GM12865 (cell line): ENCODE measurements at regions not wholly inside any gene's neighbourhood (a gene's known extent, or its start where the extent isn't known, plus 50 kb on each side); places are given as distances from the start of the nearest gene placed in this dataset.

ENCODE experiments used
- DNase-seq: peaks from one replicate; pipeline ENCODE4 v3.0.0; 2010; ENCODE audit warnings: low read depth
- H3K4me3 ChIP-seq: 2 replicates; pipeline ENCODE4 v1.5.1; 2011; ENCODE audit warnings: mild to moderate bottlenecking, low read depth, low read length, control low read depth
- TF ChIP-seq, protein P1 (sequence below): IDR thresholded peaks from 2 replicates; pipeline ENCODE4 v1.5.1; 2011; ENCODE audit warnings: low read length, control low read depth, low read depth, inconsistent platforms; ENCODE audit not compliant: insufficient read depth; ENCODE audit errors: missing control alignments

DNA sequence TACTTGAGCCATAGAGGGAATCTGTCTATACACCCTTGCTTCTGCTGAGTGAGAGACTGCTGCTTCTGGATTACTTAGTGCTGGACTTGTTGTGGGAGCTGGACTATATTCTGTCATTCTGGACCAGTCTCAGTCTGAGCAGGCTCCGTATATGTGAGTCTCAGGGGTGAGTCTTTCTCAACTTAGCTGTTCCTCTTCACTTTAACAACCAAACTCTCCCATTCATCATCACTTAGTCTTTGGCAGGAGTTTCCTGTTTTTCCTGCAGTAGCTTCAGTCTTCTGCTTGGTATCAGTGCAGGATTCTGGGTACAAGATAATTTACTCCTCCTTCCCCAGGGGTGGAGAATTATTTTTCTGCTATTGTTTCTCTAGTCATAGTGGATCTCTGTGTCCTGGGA is 779.5 kb downstream of the METTL15 start:
- no peak overlapping the region for H3K4me3 ChIP-seq
- DNase-seq, result no peak
- TF ChIP-seq, protein P1, sequence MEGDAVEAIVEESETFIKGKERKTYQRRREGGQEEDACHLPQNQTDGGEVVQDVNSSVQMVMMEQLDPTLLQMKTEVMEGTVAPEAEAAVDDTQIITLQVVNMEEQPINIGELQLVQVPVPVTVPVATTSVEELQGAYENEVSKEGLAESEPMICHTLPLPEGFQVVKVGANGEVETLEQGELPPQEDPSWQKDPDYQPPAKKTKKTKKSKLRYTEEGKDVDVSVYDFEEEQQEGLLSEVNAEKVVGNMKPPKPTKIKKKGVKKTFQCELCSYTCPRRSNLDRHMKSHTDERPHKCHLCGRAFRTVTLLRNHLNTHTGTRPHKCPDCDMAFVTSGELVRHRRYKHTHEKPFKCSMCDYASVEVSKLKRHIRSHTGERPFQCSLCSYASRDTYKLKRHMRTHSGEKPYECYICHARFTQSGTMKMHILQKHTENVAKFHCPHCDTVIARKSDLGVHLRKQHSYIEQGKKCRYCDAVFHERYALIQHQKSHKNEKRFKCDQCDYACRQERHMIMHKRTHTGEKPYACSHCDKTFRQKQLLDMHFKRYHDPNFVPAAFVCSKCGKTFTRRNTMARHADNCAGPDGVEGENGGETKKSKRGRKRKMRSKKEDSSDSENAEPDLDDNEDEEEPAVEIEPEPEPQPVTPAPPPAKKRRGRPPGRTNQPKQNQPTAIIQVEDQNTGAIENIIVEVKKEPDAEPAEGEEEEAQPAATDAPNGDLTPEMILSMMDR, result no peak

DNA sequence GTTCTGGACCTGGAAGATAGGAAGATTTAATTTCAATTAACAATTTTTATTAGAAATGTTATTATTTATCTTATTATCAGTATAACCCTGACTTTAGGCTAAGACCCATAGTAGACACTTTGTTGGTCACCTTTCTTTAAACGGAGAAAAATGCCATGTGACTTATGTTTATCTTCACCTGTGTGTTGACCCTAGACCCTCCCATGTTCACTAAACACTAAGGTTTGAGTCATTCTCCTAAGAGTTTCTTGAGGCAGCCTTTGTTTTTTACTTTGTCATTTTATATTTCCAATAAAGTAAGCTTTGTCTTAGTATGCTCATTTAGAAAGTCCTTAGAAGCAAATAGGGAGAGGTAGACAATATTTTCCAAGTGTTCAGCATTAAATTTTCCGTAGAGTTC is 771.7 kb downstream of the METTL15 start:
- TF ChIP-seq, protein P1, result no peak
- no peak overlapping the region for H3K4me3 ChIP-seq
- DNase-seq, result no peak

DNA sequence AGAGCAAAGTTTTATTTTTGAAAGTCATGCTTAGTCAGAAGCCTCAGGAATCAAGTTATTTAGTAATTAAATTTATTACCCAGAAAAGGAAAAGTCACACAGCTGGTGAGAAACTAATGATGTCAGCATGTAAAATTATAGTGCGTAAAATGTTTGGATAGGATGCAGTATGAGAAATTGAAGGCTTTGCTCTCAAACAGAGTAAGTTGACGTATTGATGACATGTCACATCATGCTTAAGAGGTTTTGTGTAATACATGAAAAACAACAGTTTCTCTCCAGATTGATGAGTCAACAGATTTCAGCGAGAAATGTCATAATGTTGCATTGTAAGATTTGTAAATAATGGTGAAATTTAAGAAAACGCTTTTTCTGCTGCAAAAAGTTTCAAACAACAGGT is 769.8 kb downstream of the METTL15 start:
- TF ChIP-seq, protein P1, result no peak
- no peak for DNase-seq
- H3K4me3 ChIP-seq, result no peak overlapping the region

DNA sequence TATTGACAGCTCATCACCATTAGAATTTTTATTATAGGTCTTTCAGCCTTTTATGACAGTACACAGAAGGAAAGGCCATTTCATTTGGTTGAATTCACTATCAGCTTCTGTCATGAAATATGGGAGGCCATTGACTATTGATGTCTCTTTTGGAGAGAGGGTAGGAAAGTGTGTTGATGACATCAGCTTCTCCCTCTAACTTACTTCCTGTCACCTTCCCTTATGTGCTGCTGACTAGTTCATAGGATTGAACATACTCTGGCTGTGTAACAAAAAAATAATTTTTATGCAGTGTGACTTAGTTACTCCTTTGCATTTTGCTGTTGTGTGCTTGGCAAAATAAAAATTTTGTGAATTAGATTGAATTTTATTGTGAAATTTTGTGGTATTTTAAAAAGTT is 769.2 kb downstream of the METTL15 start:
- no peak for DNase-seq
- TF ChIP-seq, protein P1, result no peak
- H3K4me3 ChIP-seq, result no peak overlapping the region

DNA sequence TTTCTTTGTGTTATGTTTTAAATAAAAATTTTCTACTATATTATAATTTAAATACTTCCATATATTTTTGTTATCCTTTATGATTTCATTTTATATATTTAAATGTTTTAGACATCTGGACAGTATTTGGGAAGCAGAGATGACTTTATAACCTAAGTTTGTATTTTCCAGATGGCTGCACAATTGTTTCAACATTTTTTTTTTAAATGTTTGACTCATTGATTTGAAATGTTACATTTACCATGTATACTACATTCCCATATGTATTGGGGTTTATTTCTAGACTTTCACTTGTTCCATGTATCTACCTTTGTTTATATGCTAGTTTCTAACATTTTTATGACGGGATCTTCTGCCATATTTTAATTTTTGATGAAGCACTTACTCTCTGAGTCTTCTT is 766.5 kb downstream of the METTL15 start:
- TF ChIP-seq, protein P1, result no peak
- DNase-seq, result no peak
- no peak overlapping the region for H3K4me3 ChIP-seq

DNA sequence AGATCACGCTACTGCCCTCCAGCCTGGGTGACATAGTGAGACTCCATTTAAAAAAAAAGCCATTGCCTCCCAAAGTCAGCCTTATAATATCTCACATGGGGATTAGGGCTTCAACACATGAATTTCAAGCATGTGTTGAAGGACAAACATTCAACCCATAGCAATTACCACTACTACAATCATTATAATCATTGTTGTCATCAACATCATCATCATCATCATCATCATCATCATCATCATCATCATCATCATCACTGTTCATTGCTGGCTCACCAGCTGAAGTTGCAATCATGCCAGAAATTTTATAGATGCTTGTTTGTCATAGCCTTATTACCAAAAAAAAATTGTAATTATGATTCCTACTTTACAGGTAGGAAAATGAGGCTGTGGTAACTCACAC is 762.9 kb downstream of the METTL15 start:
- no peak for DNase-seq
- TF ChIP-seq, protein P1, result no peak
- no peak overlapping the region for H3K4me3 ChIP-seq

DNA sequence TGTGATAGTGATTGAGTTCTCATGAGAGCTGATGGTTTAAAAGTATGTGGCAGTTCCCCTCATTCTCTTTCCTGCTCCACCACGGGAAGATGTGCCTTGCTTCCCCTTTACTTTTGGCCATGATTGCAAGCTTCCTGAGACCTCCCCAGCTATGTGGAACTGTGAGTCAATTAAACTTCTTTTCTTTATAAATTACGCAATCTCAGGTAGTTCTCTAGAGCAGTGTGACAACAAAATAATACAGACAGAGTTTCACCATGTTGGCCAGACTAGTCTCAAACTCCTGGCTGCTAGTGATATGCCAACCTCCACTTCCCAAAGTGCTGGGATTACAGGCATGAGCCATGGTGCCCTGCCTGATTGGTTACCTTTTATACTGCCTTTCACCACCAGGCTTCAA is 755.2 kb downstream of the METTL15 start:
- DNase-seq, result no peak
- TF ChIP-seq, protein P1, result no peak
- no peak overlapping the region for H3K4me3 ChIP-seq
